HEK293 (cell line): ENCODE measurements at regions not wholly inside any gene's neighbourhood (a gene's known extent, or its start where the extent isn't known, plus 50 kb on each side); places are given as distances from the start of the nearest gene placed in this dataset.

Experiments used
- CTCF ChIA-PET: fragments of 350-600 bp; formaldehyde crosslinking; extraction: SDS; loops from one replicate; lab custom pipeline; 2021; ENCODE audit warnings: antibody characterized with exemption; lab: Yijun Ruan, JAX
- POLR2A ChIA-PET: fragments of 300-600 bp; formaldehyde crosslinking; extraction: SDS; loops from one replicate; lab custom pipeline; 2020; ENCODE audit warnings: antibody characterized with exemption, inconsistent platforms; lab: Yijun Ruan, JAX
- H3K27ac ChIP-seq: fragments of 200-500 bp; sonication (Bioruptor generic); 2 replicates; pipeline ENCODE4 v1.5.1; 2014; ENCODE audit warnings: low read depth, low read length, control low read depth, inconsistent platforms; ENCODE audit errors: extremely low read depth
- H3K36me3 ChIP-seq, 2 experiments: fragments of 200-500 bp in 1 of 2; sonication (Bioruptor generic) in 1 of 2; 1 replicate in 1 of 2; 2 replicates in 1 of 2; pipeline ENCODE4 v1.5.1; 2014 to 2017; ENCODE audit warnings: inconsistent platforms in 2 of 2, low read length in 2 of 2; ENCODE audit not compliant: control insufficient read depth in 2 of 2, insufficient read depth in 1 of 2
- H3K4me1 ChIP-seq: fragments of 200-500 bp; sonication (Bioruptor generic); 2 replicates; pipeline ENCODE4 v1.5.1; 2014; ENCODE audit warnings: mild to moderate bottlenecking, low read length, inconsistent platforms; ENCODE audit not compliant: control insufficient read depth, insufficient read depth
- H3K4me3 ChIP-seq: 2 replicates; pipeline ENCODE4 v1.5.1; 2011; ENCODE audit warnings: low read depth, mild to moderate bottlenecking, control low read depth, low read length, moderate library complexity
- H3K9me3 ChIP-seq: fragments of 200-500 bp; sonication (Bioruptor generic); 2 replicates; pipeline ENCODE4 v1.5.1; 2014; ENCODE audit warnings: low read depth, low read length, inconsistent platforms; ENCODE audit not compliant: control insufficient read depth, insufficient read depth
- EGR2 ChIP-seq: fragments of 450-650 bp; formaldehyde crosslinking; IDR thresholded peaks from 2 replicates; pipeline ENCODE4 v1.5.1; 2016; ENCODE audit warnings: low read depth, missing biosample characterization, missing genetic modification characterization
- GLIS1 ChIP-seq: fragments of 450-650 bp; formaldehyde crosslinking; IDR thresholded peaks from 2 replicates; pipeline ENCODE4 v1.5.1; 2016; ENCODE audit warnings: missing biosample characterization, missing genetic modification characterization
- SP7 ChIP-seq: fragments of 450-650 bp; formaldehyde crosslinking; IDR thresholded peaks from 2 replicates; pipeline ENCODE4 v1.5.1; 2016; ENCODE audit warnings: missing biosample characterization, missing genetic modification characterization
- ZBTB8A ChIP-seq: fragments of 450-650 bp; formaldehyde crosslinking; IDR thresholded peaks from 2 replicates; pipeline ENCODE4 v1.5.1; 2016; ENCODE audit warnings: missing biosample characterization, missing genetic modification characterization
- ZNF114 ChIP-seq: fragments of 450-650 bp; formaldehyde crosslinking; IDR thresholded peaks from 2 replicates; pipeline ENCODE4 v1.5.0; 2017; ENCODE audit warnings: missing biosample characterization, missing genetic modification characterization
- ZNF140 ChIP-seq: fragments of 450-650 bp; formaldehyde crosslinking; IDR thresholded peaks from 2 replicates; pipeline ENCODE4 v1.5.1; 2016; ENCODE audit warnings: missing biosample characterization, missing genetic modification characterization
- ZNF202 ChIP-seq: fragments of 450-650 bp; formaldehyde crosslinking; IDR thresholded peaks from 2 replicates; pipeline ENCODE4 v1.5.1; 2016; ENCODE audit warnings: missing biosample characterization, missing genetic modification characterization, borderline replicate concordance
- ZNF274 ChIP-seq, 2 experiments: fragments of 200-500 bp in 1 of 2; fragments of 450-650 bp in 1 of 2; sonication (Bioruptor generic) in 1 of 2; formaldehyde crosslinking in 1 of 2; IDR thresholded peaks; 2 replicates each; pipeline versions ENCODE4 v1.5.1 to v1.6.1; 2014 to 2016; ENCODE audit warnings: borderline replicate concordance in 1 of 2, inconsistent platforms in 1 of 2, low read length in 1 of 2, missing biosample characterization in 1 of 2, missing genetic modification characterization in 1 of 2
- ZNF292 ChIP-seq: fragments of 450-650 bp; formaldehyde crosslinking; IDR thresholded peaks from 2 replicates; pipeline ENCODE4 v1.5.1; 2016; ENCODE audit warnings: low read depth, missing biosample characterization, missing genetic modification characterization, borderline replicate concordance
- ZNF341 ChIP-seq: fragments of 450-650 bp; formaldehyde crosslinking; IDR thresholded peaks from 2 replicates; pipeline ENCODE4; 2016; ENCODE audit warnings: low read depth, missing biosample characterization, missing genetic modification characterization
- ZNF350 ChIP-seq: fragments of 450-650 bp; formaldehyde crosslinking; IDR thresholded peaks from 2 replicates; pipeline ENCODE4 v1.5.0; 2017; ENCODE audit warnings: missing biosample characterization, mild to moderate bottlenecking, missing genetic modification characterization
- TF ChIP-seq, protein P1 (sequence below): fragments of 450-650 bp; formaldehyde crosslinking; IDR thresholded peaks from 2 replicates; pipeline ENCODE4 v1.5.1; 2016; ENCODE audit warnings: missing biosample characterization, missing genetic modification characterization
- TF ChIP-seq, protein P2 (sequence below): fragments of 450-650 bp; formaldehyde crosslinking; IDR thresholded peaks from 2 replicates; pipeline ENCODE4 v1.5.1; 2016; ENCODE audit warnings: missing biosample characterization, missing genetic modification characterization
- TF ChIP-seq, protein P3 (sequence below): fragments of 450-650 bp; formaldehyde crosslinking; IDR thresholded peaks from 2 replicates; pipeline ENCODE4 v1.5.1; 2016; ENCODE audit warnings: missing biosample characterization, missing genetic modification characterization
- TF ChIP-seq, protein P4 (sequence below): fragments of 450-650 bp; formaldehyde crosslinking; IDR thresholded peaks from 2 replicates; pipeline ENCODE4 v1.5.1; 2016; ENCODE audit warnings: missing biosample characterization, missing genetic modification characterization
- TF ChIP-seq, protein P5 (sequence below): fragments of 450-650 bp; formaldehyde crosslinking; optimal IDR thresholded peaks from 2 replicates; pipeline ENCODE3; 2016; ENCODE audit warnings: missing biosample characterization, mild to moderate bottlenecking, missing genetic modification characterization

DNA sequence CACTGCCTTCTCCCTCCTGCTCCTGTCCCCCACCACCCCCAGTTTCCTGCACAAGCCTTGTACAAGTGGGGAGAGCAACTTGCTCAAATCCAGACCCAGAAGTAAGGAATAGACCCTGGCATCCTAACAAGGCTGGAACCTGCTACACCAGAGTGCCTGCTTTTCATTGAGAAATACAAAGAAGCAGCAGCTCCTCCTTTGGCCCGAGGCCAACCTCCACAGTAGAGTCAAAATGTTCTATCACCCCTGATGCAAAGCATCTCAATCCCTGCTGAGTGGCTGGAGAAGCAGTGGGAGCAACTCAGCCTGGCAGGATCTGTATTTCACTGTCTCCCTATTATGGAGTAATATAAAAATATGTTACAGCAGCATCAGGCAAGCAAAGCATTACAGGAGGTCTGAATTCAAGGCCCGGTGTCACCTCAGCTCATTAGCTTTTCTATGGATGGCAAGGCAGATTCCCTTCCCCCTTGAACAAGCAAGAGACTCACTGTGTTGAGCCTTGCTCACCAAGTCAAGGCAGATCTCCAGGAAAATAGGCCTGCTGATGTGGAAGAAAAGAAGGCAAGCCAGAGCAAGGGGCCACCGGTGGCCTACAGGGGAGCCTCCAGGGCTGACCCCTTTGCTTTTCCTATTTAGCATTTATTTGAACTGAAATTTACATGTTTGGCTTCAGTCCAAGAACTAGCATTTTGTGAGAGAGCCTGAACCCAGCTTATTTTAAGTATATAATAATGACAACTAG, 186.3 kb upstream of the EGLN3 start:
- ChIA-PET CTCF (interaction anchor here (0.7 to 1.5 kb wide), 3 partner anchors 10 to 162 kb away, joined by 3 read pairs; no protein-coding TSS in a partner anchor), POLR2A (interaction anchor here (0.5 kb wide), 1 partner anchor 1200 kb away, joined by 3 read pairs; no protein-coding TSS in a partner anchor)
- Histone ChIP-seq H3K4me3 (no peak overlapping the region), H3K9me3 (no peaks in the 10 kb centered on the region), H3K36me3 (no peaks in the 10 kb centered on the region), H3K4me1 (peaks cover 7% of the 10 kb centered on the region), H3K27ac (no peak overlapping the region)
- TF ChIP-seq ZNF140, result no peak
- no peak for TF ChIP-seq EGR2 (tag by site-specific recombination)
- TF ChIP-seq ZNF114 (tag by site-specific recombination), result no peak
- TF ChIP-seq, protein P1, sequence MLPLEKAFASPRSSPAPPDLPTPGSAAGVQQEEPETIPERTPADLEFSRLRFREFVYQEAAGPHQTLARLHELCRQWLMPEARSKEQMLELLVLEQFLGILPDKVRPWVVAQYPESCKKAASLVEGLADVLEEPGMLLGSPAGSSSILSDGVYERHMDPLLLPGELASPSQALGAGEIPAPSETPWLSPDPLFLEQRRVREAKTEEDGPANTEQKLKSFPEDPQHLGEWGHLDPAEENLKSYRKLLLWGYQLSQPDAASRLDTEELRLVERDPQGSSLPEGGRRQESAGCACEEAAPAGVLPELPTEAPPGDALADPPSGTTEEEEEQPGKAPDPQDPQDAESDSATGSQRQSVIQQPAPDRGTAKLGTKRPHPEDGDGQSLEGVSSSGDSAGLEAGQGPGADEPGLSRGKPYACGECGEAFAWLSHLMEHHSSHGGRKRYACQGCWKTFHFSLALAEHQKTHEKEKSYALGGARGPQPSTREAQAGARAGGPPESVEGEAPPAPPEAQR (tag by site-specific recombination), result no peak
- no peak for TF ChIP-seq ZNF202 (tag by site-specific recombination)
- no peak for TF ChIP-seq ZNF341 (tag by site-specific recombination)
- TF ChIP-seq, protein P2, sequence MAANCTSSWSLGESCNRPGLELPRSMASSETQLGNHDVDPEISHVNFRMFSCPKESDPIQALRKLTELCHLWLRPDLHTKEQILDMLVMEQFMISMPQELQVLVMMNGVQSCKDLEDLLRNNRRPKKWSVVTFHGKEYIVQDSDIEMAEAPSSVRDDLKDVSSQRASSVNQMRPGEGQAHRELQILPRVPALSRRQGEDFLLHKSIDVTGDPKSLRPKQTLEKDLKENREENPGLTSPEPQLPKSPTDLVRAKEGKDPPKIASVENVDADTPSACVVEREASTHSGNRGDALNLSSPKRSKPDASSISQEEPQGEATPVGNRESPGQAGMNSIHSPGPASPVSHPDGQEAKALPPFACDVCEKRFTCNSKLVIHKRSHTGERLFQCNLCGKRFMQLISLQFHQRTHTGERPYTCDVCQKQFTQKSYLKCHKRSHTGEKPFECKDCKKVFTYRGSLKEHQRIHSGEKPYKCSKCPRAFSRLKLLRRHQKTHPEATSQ (tag by site-specific recombination), result no peak
- TF ChIP-seq, protein P3, sequence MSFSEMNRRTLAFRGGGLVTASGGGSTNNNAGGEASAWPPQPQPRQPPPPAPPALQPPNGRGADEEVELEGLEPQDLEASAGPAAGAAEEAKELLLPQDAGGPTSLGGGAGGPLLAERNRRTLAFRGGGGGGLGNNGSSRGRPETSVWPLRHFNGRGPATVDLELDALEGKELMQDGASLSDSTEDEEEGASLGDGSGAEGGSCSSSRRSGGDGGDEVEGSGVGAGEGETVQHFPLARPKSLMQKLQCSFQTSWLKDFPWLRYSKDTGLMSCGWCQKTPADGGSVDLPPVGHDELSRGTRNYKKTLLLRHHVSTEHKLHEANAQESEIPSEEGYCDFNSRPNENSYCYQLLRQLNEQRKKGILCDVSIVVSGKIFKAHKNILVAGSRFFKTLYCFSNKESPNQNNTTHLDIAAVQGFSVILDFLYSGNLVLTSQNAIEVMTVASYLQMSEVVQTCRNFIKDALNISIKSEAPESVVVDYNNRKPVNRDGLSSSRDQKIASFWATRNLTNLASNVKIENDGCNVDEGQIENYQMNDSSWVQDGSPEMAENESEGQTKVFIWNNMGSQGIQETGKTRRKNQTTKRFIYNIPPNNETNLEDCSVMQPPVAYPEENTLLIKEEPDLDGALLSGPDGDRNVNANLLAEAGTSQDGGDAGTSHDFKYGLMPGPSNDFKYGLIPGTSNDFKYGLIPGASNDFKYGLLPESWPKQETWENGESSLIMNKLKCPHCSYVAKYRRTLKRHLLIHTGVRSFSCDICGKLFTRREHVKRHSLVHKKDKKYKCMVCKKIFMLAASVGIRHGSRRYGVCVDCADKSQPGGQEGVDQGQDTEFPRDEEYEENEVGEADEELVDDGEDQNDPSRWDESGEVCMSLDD (tag by site-specific recombination), result no peak
- no peak for TF ChIP-seq ZNF350 (tag by site-specific recombination)

DNA sequence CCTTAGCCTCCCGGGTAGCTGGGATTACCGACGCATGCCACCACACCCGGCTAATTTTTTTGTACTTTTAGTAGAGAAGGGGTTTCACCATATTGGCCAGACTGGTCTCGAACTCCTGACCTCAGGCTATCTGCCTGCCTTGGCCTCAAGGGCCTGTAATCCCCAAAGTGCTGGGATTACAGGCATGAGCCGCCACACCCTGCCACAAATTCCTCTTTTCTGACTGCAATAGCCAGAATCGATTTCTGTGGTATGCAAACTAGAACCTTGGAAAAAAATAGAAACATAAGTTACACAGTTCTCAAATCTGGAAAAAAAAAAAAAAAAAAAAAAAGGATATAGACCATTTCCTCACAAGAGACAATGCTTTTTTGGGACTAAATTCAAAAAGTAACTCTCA, 184.6 kb upstream of the EGLN3 start:
- no peak for TF ChIP-seq GLIS1 (tag by site-specific recombination)
- no peak for TF ChIP-seq SP7 (tag by site-specific recombination)
- TF ChIP-seq ZNF292 (tag by site-specific recombination), result no peak
- TF ChIP-seq, protein P4, sequence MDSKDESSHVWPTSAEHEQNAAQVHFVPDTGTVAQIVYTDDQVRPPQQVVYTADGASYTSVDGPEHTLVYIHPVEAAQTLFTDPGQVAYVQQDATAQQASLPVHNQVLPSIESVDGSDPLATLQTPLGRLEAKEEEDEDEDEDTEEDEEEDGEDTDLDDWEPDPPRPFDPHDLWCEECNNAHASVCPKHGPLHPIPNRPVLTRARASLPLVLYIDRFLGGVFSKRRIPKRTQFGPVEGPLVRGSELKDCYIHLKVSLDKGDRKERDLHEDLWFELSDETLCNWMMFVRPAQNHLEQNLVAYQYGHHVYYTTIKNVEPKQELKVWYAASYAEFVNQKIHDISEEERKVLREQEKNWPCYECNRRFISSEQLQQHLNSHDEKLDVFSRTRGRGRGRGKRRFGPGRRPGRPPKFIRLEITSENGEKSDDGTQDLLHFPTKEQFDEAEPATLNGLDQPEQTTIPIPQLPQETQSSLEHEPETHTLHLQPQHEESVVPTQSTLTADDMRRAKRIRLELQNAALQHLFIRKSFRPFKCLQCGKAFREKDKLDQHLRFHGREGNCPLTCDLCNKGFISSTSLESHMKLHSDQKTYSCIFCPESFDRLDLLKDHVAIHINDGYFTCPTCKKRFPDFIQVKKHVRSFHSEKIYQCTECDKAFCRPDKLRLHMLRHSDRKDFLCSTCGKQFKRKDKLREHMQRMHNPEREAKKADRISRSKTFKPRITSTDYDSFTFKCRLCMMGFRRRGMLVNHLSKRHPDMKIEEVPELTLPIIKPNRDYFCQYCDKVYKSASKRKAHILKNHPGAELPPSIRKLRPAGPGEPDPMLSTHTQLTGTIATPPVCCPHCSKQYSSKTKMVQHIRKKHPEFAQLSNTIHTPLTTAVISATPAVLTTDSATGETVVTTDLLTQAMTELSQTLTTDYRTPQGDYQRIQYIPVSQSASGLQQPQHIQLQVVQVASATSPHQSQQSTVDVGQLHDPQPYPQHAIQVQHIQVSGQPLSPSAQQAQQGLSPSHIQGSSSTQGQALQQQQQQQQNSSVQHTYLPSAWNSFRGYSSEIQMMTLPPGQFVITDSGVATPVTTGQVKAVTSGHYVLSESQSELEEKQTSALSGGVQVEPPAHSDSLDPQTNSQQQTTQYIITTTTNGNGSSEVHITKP (tag by site-specific recombination), result no peak
- TF ChIP-seq ZBTB8A (tag by site-specific recombination), result no peak
- TF ChIP-seq, protein P5, sequence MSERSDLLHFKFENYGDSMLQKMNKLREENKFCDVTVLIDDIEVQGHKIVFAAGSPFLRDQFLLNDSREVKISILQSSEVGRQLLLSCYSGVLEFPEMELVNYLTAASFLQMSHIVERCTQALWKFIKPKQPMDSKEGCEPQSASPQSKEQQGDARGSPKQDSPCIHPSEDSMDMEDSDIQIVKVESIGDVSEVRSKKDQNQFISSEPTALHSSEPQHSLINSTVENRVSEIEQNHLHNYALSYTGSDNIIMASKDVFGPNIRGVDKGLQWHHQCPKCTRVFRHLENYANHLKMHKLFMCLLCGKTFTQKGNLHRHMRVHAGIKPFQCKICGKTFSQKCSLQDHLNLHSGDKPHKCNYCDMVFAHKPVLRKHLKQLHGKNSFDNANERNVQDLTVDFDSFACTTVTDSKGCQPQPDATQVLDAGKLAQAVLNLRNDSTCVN (tag by site-specific recombination), result no peak
- no peak for TF ChIP-seq ZNF274 (IDR thresholded peaks at IDR 0.05; ENCODE audit: low read length)
- TF ChIP-seq ZNF274 (tag by site-specific recombination; IDR thresholded peaks at IDR 0.05; ENCODE audit: borderline replicate concordance), result no peak
- TF ChIP-seq, all 188 proteins: peak for 0
- CTCF ChIA-PET, result interaction anchor here (0.6 kb wide), 2 partner anchors 169 to 186 kb away, joined by 3 read pairs; no protein-coding TSS in a partner anchor
- H3K4me1 ChIP-seq, result peaks cover 7% of the 10 kb centered on the region

More for the DNA sequence above, 184.6 kb upstream of the EGLN3 start:
- H3K36me3 ChIP-seq, result no peaks in the 10 kb centered on the region
- no peak overlapping the region for H3K4me3 ChIP-seq
- H3K27ac ChIP-seq, result no peak overlapping the region
- POLR2A ChIA-PET, result no interaction called here
- H3K9me3 ChIP-seq, result no peaks in the 10 kb centered on the region
